ENCODE measurements at regions not wholly inside any gene's neighbourhood (a gene's known extent, or its start where the extent isn't known, plus 50 kb on each side); places are given as distances from the start of the nearest gene placed in this dataset.

DNA sequence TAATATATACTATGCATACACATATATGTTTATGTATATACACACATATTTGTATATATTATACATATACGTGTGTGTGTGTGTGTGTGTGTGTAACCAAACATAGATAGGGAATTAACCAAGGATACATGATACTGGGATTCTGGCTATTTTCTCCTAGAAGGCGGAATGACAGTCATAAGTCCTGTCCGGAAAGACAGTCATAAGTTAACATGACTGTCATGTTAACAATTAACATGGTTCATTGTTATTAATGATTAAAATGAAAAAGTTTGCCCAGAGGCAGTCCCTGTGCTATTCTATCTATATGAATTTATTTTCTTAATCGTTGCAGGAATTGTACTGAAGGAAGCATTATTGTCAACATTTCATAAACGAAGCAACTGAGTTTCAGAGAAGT, 450.7 kb upstream of the NXPH2 start:
- TF ChIP-seq POLR2A (IDR thresholded peaks at IDR 0.05; ENCODE audit: extremely low read depth, insufficient read length) (no peak), CTCF (IDR thresholded peaks at IDR 0.05; ENCODE audit: low read depth, low read length) (no peak)
- DNase-seq (ENCODE audit: low read depth): no peak
- H3K4me3 ChIP-seq (ENCODE audit: low read depth, low read length): no peak overlapping the region

GRCh38 chr2:139228276-139228675, 448.1 kb upstream of the NXPH2 start:
- no peak overlapping the region for H3K4me3 ChIP-seq (ENCODE audit: low read depth, low read length)
- no peak for DNase-seq (ENCODE audit: low read depth)
- TF ChIP-seq CTCF (IDR thresholded peaks at IDR 0.05; ENCODE audit: low read depth, low read length) (no peak), MYC (IDR thresholded peaks at IDR 0.05; ENCODE audit: low read depth, low read length) (no peak), POLR2A (IDR thresholded peaks at IDR 0.05; ENCODE audit: extremely low read depth, insufficient read length) (no peak)
- TF ChIP-seq, protein P1, sequence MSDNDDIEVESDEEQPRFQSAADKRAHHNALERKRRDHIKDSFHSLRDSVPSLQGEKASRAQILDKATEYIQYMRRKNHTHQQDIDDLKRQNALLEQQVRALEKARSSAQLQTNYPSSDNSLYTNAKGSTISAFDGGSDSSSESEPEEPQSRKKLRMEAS (IDR thresholded peaks at IDR 0.05; ENCODE audit: low read depth, low read length): no peak

- no peak for DNase-seq (ENCODE audit: low read depth)
- no peak overlapping the region for H3K4me3 ChIP-seq (ENCODE audit: low read depth, low read length)
- TF ChIP-seq CTCF (IDR thresholded peaks at IDR 0.05; ENCODE audit: low read depth, low read length) (no peak), MYC (IDR thresholded peaks at IDR 0.05; ENCODE audit: low read depth, low read length) (no peak), POLR2A (IDR thresholded peaks at IDR 0.05; ENCODE audit: extremely low read depth, insufficient read length) (no peak)
- TF ChIP-seq, protein P1 (IDR thresholded peaks at IDR 0.05; ENCODE audit: low read depth, low read length): no peak
These were observed 445.8 kb upstream of the NXPH2 start for GRCh38 chr2:139225961-139226360.

DNA sequence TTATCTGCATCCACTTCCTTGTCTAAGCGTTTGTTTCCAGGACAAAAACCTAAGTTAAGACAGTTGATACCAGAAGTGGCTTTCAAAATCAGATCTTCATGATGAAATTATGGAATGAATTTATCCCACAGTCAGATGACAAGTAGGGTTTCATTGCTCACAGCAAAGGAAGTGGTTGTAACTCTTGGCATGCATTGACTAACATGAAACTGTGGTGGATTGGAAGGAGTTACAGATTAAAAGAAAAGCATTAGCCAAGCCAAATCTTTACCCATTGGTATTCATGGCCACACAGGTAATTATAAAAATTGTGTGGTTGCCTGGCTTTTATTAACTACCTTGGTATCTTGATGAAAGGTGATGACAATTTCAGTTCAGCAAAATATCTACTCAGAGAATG, 438.0 kb upstream of the NXPH2 start:
- no peak for DNase-seq (ENCODE audit: low read depth)
- TF ChIP-seq POLR2A (IDR thresholded peaks at IDR 0.05; ENCODE audit: extremely low read depth, insufficient read length) (no peak), MYC (IDR thresholded peaks at IDR 0.05; ENCODE audit: low read depth, low read length) (no peak), CTCF (IDR thresholded peaks at IDR 0.05; ENCODE audit: low read depth, low read length) (no peak)
- TF ChIP-seq, protein P1 (IDR thresholded peaks at IDR 0.05; ENCODE audit: low read depth, low read length): no peak
- H3K4me3 ChIP-seq (ENCODE audit: low read depth, low read length): no peak overlapping the region

GRCh38 chr2:139217641-139218040, 437.5 kb upstream of the NXPH2 start:
- DNase-seq (ENCODE audit: low read depth): peak; percentile 10
- TF ChIP-seq POLR2A (IDR thresholded peaks at IDR 0.05; ENCODE audit: extremely low read depth, insufficient read length) (no peak), MYC (IDR thresholded peaks at IDR 0.05; ENCODE audit: low read depth, low read length) (no peak), CTCF (IDR thresholded peaks at IDR 0.05; ENCODE audit: low read depth, low read length) (no peak)
- TF ChIP-seq, protein P1 (IDR thresholded peaks at IDR 0.05; ENCODE audit: low read depth, low read length): no peak
- no peak overlapping the region for H3K4me3 ChIP-seq (ENCODE audit: low read depth, low read length)

DNA sequence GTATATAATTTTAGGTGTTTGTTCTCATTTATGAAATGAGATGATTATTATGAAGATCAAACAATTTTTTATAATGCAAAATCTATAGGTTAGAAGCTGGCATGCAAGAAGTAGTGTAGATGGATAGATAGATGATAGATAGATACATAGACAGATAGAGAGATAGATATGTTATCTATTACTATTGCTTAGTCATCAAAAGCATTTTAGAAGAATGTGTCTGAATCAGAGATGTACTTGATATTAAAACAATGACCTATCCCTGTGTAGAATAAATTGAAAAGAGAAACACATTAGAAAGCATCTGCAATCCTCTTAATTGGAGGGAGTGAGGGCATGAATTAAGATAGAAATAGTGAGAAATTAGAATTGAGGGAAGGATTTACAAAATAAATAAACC, 436.2 kb upstream of the NXPH2 start:
- no peak for TF ChIP-seq MYC (IDR thresholded peaks at IDR 0.05; ENCODE audit: low read depth, low read length)
- TF ChIP-seq, protein P1 (IDR thresholded peaks at IDR 0.05; ENCODE audit: low read depth, low read length): no peak
- no peak for TF ChIP-seq POLR2A (IDR thresholded peaks at IDR 0.05; ENCODE audit: extremely low read depth, insufficient read length)
- no peak for TF ChIP-seq CTCF (IDR thresholded peaks at IDR 0.05; ENCODE audit: low read depth, low read length)
- no peak overlapping the region for H3K4me3 ChIP-seq (ENCODE audit: low read depth, low read length)
- no peak for DNase-seq (ENCODE audit: low read depth)

Measured in NB4 (cell line).